Vagina (tissue), 2 donors: ENCODE measurements at regions not wholly inside any gene's neighbourhood (a gene's known extent, or its start where the extent isn't known, plus 50 kb on each side); places are given as distances from the start of the nearest gene placed in this dataset.

Experiments used
- POLR2A ChIP-seq, 2 donors: fragments of 450-650 bp; IDR thresholded peaks; one replicate each; pipeline ENCODE4 v1.6.1; 2017; ENCODE audit warnings: antibody characterized with exemption in 2 of 2, mild to moderate bottlenecking in 2 of 2, moderate library complexity in 2 of 2
- TF ChIP-seq, protein P1 (sequence below), 3 experiments: fragments of 450-650 bp in 2 of 3; fragments of 200-600 bp in 1 of 3; sonication (generic) in 1 of 3; IDR thresholded peaks; one replicate each; pipeline ENCODE4 v1.5.1; 2017 to 2019; ENCODE audit warnings: antibody characterized with exemption in 3 of 3, mild to moderate bottlenecking in 2 of 3, moderate library complexity in 2 of 3

DNA sequence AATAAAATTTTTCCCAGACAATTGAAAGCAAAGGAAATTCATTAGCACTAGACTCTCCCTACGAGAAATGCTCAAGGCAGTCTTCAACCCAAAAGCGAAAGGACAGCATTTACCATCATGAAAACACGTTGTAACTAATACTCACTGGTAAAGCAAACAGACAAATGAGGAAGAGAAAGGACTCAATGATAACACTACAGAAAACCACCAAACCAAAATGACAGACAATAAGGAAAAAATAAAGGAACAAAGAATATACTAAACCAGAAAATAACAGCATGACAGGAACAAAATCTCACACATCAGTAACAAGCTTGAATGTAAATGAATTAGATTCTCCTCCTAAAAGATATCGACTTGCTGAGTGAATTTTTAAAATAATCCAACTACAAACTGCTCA, 190.7 kb downstream of the NOL4 start:
- TF ChIP-seq, protein P1, sequence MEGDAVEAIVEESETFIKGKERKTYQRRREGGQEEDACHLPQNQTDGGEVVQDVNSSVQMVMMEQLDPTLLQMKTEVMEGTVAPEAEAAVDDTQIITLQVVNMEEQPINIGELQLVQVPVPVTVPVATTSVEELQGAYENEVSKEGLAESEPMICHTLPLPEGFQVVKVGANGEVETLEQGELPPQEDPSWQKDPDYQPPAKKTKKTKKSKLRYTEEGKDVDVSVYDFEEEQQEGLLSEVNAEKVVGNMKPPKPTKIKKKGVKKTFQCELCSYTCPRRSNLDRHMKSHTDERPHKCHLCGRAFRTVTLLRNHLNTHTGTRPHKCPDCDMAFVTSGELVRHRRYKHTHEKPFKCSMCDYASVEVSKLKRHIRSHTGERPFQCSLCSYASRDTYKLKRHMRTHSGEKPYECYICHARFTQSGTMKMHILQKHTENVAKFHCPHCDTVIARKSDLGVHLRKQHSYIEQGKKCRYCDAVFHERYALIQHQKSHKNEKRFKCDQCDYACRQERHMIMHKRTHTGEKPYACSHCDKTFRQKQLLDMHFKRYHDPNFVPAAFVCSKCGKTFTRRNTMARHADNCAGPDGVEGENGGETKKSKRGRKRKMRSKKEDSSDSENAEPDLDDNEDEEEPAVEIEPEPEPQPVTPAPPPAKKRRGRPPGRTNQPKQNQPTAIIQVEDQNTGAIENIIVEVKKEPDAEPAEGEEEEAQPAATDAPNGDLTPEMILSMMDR (IDR thresholded peaks at IDR 0.05), result no peak
- TF ChIP-seq POLR2A (IDR thresholded peaks at IDR 0.05), result no peak
